GM20431 (cell line): ENCODE measurements at regions not wholly inside any gene's neighbourhood (a gene's known extent, or its start where the extent isn't known, plus 50 kb on each side); places are given as distances from the start of the nearest gene placed in this dataset.

Experiments
- in situ Hi-C: fragments of 300-500 bp; cut with MseI, MboI; formaldehyde crosslinking; loops from one replicate; pipeline ENCODE4 v1.15.0; 2020; ENCODE audit warnings: low sequenced_read_pairs; ENCODE audit not compliant: unreplicated experiment

DNA sequence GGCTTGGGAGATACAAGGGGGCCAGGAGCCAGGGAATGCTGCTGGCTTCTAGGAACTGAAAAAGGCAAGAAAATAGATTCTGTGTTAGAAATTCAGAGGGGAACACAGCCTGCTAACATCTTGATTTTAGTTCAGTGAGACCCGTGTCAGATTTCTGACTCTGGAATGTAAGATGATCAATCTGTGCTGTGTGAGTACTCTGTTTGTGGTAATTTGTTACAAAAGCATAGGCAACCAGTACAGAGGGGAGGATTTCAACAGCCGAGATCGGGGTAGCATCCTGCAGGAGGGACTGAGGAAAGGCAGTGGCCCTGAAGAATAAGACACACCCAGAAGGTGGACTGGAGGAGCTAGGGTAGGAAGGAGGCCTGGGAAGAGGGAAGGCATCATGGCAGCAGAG, 410.0 kb upstream of the CCDC196 start:
- in situ Hi-C loops = no loop called here

DNA sequence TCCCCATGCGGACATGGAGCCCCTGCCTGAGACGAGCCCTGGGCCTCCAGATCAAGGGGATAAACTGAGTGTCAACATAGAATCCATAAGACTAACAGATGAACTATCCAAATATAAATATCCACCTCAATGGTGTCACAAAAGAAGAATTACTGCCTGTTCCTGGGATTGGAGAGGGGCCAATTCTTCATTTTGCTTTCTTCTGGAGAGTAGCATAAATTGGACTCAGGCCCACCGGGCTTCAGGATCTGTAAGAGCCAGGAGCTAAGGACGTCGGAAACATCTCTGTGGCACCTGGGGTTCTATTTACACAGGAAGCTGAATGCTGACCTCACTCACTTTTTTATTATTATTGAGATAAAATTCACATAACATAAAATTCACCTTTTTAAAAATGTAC, 408.2 kb upstream of the CCDC196 start:
- in situ Hi-C loops = no loop called here

DNA sequence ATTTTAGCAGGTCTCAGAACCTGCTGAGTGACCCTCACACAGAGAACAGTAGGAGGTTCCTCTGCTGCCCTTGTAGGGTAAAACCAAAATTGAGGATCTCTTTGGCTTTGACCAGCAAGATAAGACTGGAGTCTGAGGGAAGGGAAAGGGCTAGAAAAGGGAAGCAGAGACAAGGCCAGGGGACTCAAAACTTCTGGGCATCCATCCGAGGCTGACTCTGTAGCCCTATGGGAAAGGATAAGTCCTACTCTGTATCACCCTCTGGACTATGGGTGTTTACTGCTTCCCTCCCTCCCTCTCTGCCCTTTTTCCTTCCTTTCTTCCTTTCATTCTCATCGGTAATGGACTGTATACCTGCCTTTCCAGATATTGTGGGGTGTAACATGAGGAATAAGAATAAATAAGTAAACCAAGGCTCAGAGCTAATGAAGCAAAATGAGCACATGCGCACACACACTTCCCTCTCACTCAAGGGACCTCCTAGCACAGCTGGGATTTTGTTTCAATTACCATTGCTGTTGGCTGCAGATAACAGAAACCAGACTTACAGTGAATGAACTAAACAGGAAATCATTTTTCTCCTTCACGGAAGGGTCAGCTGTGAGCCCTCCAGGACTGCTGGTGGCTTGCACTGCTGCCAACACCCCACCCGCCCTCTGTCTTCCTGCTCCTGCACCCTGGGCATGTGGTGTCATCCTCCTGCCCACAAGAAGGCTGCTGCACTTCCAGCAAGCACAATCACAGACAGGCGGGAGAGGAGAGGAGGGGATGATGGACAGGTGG, 404.4 kb upstream of the CCDC196 start:
- in situ Hi-C loops = no loop called here

DNA sequence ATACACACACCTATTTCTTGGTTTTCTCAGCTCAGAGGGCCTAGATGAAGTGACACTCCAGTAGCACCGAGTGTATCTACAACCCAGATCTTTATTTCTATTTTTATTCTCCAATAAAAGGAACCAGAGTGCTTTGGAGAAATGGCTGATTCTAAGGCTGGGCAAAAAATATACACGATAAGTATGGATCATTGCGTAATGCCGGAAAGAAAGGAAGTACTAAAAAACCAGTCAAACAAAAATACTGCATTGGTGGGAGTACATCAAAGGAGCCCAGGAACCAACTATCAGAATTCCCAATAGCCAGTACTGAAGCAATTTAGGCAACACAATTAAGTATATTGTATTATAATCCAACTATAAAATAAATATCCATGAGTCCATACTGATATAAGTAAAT, 400.9 kb upstream of the CCDC196 start:
- in situ Hi-C loops = no loop called here

DNA sequence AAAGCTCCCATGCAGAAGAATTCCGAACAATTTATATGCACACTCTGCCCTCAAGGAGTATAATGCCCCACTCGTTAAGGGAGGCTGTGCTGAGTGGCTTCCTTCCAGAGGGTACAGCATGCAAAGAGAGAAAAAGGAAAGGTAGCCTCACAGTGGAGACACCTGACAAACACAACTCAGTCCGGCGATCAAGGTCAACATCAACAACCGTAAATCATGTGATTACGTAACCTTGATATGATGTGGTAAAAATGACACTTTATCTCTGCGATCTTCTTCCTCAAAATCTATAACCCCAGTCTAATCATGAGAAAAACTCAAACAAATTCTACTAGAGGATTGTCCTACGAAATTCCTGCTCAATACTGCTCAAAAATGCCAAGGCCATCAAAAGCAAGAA, 400.5 kb upstream of the CCDC196 start:
- in situ Hi-C loops = no loop called here

DNA sequence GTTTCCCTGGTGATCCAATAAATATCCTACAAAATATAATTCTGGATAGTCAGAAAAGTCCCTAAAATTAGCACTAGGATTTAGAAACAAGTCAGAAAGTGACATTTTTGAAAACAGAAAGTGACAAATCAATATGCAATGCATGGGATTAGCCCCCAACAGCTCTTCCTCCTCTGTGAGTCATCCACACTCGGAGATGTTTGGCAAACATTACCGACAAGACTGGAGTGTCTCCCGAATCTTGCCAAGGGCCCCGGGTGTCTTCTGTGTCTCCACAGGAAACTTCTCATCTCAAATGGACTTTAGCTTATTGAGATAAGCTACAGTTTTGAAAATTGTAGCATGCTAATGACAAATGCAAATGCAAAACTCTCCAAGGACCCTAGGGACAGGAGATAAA, 398.9 kb upstream of the CCDC196 start:
- in situ Hi-C loops = no loop called here

DNA sequence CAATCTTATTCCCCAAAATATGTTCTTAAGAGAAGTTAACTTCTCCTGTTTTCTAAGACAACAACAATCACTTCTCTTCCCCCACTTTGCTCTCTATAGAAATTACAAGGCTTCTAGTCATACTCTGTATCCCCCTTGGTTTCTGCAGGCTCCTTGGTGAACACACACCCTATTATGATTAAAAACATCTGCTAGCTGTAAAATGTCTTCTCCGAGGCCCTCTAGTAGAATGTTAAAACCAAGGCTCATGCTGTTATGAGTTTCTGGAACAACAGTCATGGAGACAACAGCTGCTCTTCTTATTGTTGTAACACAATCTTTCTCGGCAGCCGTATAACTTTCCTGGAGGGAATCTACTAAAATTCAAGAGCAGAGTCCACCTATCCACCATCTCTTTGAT, 397.5 kb upstream of the CCDC196 start:
- in situ Hi-C loops = no loop called here

DNA sequence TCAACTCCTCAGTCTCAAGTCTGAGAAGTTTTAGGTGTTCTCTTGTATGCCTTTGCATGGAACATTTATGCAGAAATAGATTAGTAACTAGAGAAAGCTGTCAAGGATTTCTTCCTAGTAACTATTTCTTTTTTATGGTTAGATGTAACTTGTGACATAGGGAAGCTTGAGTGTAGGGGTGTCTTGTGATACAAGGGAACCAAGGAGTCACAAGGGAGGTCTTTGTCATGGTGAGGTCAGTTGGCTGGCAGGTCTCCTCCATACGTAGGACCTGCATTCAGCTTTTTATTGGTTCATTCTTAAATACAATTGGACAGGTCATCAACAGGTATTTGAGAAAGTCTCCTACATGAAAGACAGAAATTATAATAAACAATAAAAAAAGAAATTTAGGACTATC, 394.0 kb upstream of the CCDC196 start:
- in situ Hi-C loops = no loop called here

DNA sequence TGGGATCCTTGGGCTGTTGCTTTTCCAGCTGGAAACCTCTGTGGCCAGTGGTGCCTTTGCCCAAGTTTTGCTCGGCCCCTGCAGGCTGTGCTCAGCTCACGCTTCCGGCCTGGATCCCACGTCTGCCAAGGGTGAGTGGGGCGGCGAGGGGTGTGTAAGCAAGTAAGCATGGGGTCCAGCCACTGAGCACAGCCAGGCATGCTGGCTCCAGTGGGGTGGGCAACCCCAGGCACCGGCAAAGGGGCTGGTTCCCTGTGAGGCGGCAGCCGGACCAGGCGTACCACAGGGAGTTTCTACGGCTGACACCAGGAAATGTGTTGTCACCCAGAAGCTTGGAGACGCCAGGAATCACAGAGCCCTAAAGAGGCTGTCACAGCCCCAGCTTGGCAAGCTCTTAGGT, 393.4 kb upstream of the CCDC196 start:
- in situ Hi-C loops = no loop called here

DNA sequence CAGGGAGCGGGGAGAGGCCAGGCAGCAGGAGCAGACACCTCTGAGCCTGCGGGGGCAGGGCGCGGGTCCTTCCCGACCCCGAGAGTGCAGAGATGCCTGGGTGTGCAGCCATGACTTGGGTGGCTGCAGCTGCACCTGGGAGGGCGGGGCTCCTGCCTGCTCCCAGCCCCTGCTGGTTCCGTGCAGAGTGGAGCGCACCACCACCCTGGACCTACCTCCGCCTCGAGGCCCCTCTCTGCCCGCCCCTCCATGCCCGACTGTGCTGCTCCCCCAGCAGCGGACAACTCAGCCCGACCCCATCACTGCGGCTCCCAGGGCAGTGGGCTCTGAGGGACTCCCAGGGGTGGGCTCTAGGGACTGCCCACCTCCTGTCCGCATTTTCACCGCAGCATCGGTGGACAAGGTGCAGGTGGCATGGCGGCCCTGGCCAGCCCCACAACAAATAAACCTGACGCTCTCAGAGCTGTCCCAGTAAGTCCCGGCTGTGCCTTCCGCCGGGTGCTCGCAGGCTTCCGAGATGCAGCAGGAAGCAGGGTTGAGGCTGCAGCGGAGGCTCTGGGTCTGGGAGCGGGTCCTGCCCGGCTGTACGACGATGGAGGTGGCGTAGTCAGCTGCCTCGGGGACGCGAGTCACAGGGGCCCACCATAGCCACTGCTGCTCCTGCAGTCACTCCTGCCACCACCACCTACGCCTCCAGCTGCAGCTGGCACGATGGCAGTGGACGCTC, 392.0 kb upstream of the CCDC196 start:
- in situ Hi-C loops = no loop called here

DNA sequence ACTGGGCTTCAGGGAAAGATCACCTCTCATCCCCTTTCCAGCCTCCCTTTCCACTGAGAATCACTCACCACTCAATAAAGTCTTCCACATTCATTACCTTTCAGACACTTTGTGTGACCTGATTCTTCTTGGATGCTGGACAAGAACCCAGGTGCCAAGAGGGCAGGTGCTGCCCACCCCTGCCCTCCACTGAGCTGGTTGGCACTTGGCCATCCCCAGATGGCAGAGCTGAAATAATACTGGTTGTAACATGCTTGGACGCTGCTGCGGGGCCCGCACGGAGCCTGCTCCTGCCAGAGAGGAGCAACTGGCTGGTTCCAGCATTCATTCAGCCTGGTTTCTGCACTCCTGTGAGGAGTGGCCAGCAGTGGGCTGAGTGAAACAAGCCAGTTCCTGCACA, 386.7 kb upstream of the CCDC196 start:
- in situ Hi-C loops = no loop called here

DNA sequence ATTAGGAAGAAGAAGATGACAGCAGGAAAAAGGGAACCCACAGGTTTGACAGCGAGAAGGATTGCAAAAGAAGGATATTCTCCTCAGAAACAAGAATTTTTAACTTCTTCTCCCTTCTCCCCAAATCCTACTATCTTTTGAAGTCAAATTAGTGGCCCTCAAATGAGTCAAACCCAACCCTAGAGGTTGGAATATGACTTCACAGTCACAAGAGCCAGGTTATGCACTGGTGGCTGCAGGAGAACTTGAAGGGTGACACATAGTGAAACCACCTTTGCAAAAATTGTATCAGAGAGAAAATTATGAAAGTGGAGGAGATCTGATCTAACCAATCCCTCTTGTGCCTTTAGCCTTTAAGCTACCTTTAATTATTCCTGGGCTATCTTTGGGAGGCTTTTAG, 386.2 kb upstream of the CCDC196 start:
- in situ Hi-C loops = no loop called here

DNA sequence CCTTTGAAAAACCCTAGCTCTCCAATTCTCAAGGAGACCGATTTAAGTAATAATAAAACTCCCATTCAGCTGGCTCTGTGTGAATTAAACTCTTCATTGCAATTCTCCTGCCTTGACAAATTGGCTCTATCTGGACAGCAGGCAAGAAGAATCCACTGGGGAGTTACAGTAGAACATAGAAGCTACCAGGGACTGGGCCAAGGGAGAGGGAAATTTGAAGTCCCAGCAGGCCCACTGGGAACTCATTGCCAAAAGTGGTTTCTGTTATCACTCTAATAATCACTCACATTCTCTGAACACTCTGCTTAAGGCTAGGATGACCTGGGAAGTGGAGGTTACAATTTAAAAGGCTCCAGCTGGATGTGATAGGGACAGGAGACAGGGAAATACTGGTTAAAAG, 384.5 kb upstream of the CCDC196 start:
- in situ Hi-C loops = no loop called here

DNA sequence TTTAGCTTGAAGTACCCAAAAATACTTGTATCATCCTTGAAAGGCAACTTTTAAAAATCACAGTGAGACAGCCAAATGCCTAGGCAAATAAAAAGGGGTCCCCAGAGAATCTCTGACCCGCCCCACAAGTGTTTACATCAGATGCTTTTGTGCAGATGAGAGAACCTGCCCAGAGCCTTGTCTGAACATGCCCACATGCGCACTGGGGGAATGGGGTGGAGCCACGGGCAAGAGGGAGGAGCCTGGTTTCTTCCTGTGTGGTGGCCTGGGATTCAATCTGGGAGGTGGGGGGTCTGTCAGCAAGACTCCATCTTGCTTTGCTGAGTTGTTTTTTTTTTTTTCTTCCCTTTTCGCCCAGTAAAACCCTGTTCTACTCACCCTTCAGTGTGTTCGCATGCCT, 381.7 kb upstream of the CCDC196 start:
- in situ Hi-C loops = no loop called here

DNA sequence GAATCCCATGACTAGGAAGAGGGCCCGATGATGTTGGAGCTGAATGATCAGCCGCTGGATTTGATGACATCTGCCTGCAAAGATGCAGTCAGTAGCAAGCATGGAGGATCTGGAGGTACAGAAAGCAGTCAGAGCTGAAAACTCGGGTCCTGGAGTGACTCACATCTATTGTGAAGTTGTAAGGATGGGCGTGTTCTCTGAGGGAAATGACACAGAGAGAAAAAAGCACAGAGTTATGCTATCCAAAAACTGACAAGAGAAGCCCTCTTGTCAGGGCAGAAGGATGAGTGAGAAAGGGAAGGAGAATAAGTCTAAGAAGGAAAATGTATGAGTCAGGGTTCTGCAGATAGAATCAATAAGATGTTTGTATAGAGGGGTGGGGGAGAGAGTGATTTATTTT, 380.4 kb upstream of the CCDC196 start:
- in situ Hi-C loops = no loop called here

DNA sequence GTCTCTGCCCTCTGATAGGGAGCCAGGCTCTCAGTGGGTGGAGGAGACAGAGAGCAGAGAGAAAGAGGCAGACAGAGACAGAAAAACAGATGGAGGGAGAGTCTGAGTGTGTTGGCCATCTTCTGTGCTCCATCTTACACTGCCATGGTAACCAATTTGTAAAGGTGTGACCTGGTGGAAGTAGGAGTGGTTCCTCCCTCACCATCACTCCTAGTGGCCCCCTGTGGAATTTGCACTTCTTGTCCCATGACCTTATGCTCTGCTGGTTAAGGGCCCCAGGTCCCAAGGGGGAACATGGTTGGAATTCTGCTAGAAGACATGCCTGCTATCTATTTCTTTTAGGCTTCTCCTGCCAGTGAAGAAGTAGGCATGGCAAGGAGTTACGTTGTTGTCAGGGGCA, 376.7 kb upstream of the CCDC196 start:
- in situ Hi-C loops = no loop called here

DNA sequence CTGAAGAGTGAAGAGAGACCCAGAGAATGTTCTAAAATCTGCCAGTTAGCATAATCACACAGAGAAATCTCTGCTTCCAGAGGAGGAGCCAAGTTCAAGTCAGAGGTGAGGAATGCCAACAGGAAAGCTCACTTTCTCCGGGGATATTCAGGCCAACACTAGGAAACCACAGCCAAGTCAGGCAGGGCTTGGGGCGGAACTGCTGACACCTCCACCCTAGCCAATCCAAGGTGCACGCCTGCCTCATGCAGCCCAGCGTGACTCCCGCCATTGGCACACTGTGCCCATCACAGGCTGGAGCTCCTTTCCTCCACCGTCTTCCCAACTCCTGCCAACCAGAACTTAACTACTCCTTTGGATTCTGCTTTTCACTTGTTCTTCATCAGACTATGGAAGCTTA, 374.3 kb upstream of the CCDC196 start:
- in situ Hi-C loops = no loop called here

DNA sequence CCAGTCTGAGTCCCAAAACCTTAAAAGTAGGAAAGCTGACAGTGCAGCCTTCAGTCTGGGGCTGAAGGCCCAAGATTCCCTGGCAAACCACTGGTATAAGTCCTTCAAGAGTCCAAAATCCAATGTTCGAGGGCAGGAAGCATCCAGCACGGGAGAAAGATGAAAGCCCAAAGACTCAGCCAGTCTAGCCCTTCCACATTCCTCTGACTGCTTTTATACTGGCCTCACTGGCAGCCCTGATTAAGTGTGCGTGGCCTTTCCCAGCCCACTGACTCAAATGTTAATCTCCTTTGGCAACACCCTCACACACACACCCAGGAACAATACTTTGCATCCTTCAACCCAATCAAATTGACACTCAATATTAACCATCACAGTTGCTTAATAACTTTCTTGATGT, 372.1 kb upstream of the CCDC196 start:
- in situ Hi-C loops = no loop called here

DNA sequence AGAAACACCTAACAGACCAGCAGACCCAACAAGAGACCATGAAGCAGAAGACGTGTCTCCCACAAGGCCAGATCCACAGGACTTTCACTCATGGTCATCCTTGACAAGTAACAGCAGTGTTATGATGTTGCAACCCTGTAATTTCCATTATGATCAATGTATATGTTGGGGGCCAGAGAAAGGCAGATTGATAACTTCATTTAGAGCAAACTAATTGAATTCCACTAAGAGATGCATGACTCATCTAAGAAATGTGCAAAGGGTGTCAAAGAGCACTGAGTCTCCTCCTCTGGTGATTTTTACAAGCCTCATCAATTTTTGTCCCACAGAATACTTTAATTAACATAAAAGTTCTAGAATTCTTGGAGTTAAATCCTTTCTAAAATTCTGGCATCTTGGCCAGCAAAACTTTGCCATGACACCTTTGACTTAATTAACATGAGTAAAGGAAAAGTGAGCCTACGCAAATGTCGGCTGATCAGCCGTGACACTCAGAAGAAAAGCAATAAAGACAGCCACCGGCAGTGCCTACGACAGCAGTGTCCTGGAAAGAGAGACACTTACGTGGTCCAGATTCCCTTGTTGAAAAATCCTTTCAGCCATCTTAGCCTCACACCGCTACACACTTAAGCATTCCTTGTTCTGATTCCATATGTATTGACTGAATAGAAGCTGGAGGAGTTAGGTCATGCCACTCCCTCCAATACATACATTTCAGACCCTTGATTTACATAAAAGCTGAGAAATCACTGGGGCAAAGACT, 370.2 kb upstream of the CCDC196 start:
- in situ Hi-C loops = no loop called here

DNA sequence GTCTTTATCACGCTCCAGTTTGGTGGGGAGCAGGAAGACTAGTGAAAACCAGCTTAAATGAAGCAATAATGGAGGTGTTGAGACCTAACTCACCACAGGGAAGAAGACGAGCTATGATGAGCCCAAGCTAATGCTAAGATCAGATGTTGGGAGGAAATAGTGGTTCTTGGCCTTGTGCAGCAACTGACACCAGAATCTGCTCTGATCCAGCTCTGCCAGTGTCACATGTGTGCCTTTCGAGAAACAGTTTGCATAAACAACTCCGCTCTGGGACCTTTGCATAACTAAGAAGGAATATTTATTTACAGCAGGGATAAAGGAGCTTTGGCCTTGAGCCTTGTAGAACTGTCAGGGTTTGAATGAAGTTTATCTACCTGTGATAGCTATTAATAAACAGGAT, 369.4 kb upstream of the CCDC196 start:
- in situ Hi-C loops = no loop called here

DNA sequence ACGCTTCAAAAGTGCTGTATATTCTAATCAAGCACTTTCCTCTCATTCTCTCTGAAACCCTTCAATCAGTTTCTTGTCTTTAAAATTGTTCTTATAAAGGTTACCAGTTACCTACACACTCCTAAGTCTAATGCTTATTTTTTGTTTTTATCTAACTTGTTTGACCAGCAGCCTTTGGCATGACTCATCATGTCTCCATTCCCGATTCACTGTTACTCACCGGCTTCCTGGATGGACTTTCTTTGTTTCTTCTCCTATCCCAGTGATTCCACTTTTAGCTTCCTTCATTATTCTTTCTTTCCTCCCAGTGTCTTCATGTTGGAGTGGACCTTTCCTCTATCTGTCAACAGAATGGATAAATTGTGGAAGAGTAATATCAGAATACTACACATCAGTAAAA, 368.6 kb upstream of the CCDC196 start:
- in situ Hi-C loops = no loop called here
